ENCODE measurements at regions not wholly inside any gene's neighbourhood (a gene's known extent, or its start where the extent isn't known, plus 50 kb on each side); places are given as distances from the start of the nearest gene placed in this dataset.
"Not testable (repeated sequence)": the region's sequence is repeated elsewhere in the genome, so short reads cannot be mapped to it uniquely, and the experiment has no call there.

DNA sequence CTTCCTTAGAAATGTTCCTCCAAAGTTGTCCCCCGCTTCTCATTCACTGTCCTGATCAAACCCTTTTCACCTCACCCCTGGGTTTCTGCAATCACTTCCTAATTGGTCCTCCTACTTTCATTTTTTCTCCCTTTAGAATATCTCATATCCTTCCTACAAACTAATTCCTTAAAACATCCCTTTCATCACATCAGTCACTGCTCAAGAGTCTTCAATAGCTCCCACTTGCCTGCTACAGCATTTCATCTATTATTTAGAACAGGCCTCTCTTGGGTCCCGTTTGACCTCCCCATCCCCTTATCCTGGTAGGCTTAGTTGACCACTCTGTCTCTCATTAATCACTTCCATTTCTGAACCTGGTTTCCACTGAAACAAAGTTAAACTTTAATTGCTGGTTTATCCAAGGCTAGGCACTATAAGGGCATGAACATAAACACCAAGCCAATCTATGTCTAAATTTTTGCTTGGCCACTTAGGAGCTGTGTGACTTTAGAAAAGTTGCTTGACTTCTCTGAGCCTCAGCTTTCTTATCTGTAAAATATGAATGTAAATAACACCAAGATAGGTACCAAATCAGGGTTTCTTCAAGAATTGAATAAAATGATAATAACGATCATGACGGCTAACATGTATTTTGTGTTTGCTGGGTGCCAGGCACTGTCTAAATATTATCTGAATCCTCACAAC is 202.1 kb upstream of the WWC1 start:
- DNase-seq (ENCODE audit: insufficient read length, low spot score) (no peak), FAIRE-seq (no peak)
- no peak for TF ChIP-seq POLR2A (IDR thresholded peaks at IDR 0.05; ENCODE audit: low read depth, low read length)

DNA sequence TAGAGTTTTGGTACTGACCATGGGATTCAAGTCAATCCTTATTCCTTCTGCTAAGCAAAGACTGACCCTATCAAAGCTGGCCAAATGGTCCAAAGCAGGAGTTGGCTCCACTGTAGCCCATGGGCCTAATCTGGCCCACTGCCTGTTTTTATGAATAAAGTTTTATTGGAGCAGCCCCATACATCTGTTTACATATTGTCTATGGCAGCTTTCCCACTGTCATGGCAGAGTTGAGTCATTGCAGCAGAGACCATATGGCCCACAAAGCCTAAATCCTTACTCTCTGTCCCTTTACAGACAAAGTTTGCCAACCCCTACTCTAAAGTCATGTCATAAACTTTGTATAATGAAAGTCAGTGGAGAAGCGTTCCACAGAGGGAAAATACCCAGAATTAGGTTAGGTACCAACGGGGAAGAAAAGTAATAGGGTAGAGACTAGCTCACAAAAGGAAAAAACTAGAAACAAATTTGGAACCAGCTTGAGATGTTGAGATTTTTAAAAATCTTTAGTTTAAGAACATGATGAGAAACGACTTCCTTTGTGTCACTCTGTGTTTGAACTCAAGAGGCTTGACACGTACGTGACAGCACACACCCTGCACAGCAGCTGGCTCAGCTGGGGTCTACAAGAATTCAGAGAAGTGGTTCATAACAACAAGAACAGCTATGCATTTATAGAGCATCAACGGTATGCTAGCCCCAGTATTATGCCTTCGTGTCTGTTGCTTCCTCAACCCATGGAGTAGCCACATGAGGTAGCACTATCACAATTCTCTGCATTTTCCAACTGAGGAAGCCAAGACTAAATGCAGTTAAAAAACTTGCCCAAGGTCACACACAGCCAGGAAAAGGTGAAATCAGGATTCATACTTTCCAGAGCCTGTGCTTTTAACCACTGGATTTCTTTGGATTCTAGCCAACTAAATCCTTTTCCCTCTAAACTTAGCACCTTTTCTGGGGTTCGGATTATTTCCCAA is 198.9 kb upstream of the WWC1 start:
- no peak for FAIRE-seq
- no peak for TF ChIP-seq POLR2A (IDR thresholded peaks at IDR 0.05; ENCODE audit: low read depth, low read length)
- no peak for DNase-seq (ENCODE audit: insufficient read length, low spot score)

DNA sequence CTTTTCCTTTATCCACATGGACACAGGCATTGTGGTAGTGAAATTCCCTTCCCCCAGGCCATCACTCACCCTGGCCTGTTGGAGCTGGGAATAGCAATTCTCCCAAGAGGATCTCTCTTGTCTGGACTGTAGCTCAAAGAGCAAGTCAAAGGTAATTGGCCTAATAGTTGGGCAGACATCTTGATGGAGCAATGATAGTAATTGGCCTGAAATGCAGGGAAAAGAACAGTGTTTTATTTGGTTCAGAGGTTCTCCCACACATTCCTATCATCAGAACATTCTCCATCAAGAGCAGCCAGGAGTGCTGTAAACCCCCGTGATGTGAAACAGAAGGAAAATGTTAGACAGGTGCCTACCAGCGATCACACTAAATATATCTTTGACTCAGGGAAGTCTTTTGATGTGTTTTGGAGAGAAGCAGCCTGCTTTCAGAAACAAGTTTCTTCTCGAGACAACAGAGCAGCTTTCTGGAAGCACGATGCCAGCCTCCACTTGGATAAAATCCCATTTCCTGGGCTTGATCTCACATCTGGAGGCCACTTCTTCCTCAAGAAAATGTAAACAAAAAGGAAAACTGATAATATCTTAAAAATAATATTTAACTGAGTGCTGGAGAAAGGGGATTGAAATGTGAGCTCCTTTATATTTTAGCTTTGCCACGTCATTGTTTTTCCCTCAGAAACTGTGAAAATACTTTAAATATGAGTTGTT is 198.1 kb upstream of the WWC1 start:
- DNase-seq (ENCODE audit: insufficient read length, low spot score) (no peak), FAIRE-seq (no peak)
- TF ChIP-seq POLR2A (IDR thresholded peaks at IDR 0.05; ENCODE audit: low read depth, low read length), result no peak

DNA sequence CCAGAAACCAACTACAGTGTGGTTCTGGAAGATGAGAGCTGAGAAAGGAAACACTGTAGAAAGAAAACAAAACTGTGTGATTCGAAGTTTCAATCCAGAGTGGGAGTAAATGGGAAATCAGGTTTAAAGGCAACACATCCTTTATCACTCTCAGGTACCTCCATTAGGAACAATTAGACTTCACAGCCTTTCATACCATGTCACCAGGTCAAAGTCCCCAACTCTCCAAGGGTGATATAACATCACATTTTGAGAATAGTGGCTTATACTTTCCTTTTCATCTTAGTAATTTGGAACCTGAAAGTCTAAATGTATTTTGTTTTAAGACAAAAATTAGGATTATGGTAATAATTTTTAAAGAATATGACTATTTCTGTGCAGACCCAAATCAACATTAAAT is 194.9 kb upstream of the WWC1 start:
- no peak for DNase-seq (ENCODE audit: insufficient read length, low spot score)
- FAIRE-seq, result no peak

DNA sequence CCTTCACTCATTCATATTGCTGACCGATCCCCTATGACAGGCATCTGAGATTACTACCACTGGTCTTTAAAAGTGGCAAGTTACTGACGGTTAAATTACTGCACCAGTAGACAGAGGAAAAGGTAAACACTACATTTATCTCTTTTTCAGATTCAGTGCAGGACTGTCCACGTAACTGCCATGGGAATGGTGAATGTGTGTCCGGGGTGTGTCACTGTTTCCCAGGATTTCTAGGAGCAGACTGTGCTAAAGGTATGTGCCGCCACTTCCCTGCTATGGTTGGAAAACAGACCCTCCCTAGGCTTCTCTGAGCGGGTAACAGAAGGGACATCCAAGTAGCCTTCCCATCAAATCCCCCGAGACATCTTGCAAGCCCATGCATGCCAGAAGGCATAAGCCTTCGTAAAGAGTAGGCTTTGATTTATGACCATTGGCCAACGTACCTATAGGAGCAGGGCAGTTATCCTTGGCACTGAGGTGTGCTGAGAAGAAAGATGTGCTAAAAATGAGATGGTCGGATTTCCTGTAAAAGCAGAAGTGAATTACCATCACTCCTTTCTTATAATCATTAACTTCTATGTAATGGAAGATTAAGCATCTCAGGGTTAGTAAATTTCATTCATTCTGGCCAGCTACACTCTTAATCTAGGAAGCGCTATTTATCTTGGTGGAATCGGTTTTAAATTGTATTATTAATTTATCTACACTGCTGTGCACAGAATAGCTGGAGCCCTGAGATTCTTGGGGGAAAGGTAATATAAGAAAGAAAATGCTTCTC is 193.4 kb upstream of the WWC1 start:
- DNase-seq (ENCODE audit: insufficient read length, low spot score), result no peak
- FAIRE-seq, result no peak

More for the DNA sequence above, 194.9 kb upstream of the WWC1 start:
- no peak for TF ChIP-seq POLR2A (IDR thresholded peaks at IDR 0.05; ENCODE audit: low read depth, low read length)

DNA sequence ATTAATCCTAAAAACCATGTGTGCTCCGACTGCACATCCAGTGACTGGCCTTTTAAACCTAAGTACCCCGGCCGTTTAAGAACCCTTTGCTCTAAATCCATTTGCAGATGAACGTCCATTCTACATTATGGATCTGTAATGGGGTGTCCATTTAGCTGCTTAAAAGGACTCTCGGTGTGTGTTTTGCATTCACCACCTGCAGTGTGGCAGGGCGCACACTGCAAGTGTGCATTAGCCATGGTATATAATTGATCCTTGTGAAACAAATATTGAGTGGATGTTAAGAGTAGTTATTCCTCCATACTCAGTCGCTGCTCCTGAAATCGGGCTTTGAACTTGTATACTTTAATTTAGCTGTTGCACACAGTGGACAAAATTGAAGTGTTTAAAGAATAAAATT is 190.1 kb upstream of the WWC1 start:
- no peak for FAIRE-seq
- DNase-seq (ENCODE audit: insufficient read length, low spot score), result no peak
- no peak for TF ChIP-seq POLR2A (IDR thresholded peaks at IDR 0.05; ENCODE audit: low read depth, low read length)

More for the DNA sequence above, 193.4 kb upstream of the WWC1 start:
- TF ChIP-seq POLR2A (IDR thresholded peaks at IDR 0.05; ENCODE audit: low read depth, low read length), result no peak

DNA sequence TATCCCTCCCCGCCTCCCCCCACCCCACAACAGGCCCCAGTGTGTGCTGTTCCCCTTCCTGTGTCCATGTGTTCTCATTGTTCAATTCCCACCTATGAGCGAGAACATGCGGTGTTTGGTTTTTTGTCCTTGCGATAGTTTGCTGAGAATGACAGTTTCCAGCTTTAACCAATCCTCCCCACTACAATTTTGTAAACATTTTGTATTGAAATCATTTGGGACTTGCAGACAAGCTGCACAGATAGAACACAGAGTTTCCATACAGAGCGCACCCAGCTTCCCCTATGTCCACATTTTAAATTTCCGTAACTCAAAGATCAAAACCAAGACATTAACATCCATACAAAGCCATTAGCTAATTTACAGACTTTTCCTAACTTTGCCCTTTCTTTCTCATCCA is 188.4 kb upstream of the WWC1 start:
- FAIRE-seq, result not testable (repeated sequence)

DNA sequence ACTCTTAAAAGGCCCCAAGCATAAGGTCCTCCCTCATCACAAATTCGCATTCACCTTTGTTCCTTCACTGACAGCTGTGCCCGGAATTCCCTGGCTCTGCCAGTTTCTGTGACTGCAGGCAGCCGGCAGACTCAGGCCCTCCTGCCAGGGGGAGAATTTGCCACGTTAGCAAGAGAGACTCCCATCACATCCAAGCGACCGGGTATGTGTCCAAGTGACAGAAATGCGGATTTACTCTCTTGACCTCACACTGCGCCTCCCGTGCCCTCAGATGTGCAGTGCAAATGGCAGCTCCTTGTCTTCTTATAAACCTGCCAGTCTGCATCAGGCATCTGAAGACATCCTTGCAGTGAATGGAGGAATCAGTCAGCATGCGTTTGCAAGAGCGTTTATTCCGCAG is 187.1 kb upstream of the WWC1 start:
- FAIRE-seq (no peak), DNase-seq (ENCODE audit: insufficient read length, low spot score) (no peak)
- TF ChIP-seq POLR2A (IDR thresholded peaks at IDR 0.05; ENCODE audit: low read depth, low read length), result no peak

More for the DNA sequence above, 188.4 kb upstream of the WWC1 start:
- not testable (repeated sequence) for DNase-seq (ENCODE audit: insufficient read length, low spot score)

DNA sequence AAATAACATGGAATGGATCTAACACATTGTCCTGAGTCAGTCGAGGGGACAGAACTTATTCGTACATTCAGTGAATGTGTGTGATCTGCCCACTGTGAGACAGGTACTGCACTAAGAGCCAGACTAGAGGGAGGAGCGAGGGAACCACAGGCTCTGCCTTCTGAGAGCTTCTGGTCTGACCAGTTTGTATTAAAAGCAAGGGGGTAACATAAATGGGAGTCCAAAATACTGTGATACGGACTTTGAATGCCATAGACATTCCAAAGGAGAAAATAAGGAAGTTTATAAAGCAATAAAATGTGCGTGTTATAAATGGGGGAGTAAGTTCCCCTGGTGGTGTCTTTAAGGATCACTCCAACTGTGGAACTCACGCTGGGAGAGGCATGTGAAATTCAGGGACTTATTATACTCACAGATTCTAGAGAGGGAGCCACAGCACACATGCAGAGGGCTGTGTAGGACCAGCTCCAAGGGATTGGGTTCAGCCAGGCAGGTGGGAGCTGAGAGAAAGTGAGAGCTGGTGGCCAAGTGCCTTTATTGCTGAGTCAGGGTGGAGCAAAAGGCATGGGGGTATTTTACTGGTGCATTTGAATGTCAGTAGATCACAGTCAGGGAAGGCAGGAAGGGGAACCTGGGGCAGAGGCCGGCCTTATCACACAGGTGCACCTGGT is 186.5 kb upstream of the WWC1 start:
- FAIRE-seq (no peak), DNase-seq (ENCODE audit: insufficient read length, low spot score) (no peak)
- TF ChIP-seq POLR2A (IDR thresholded peaks at IDR 0.05; ENCODE audit: low read depth, low read length), result no peak

DNA sequence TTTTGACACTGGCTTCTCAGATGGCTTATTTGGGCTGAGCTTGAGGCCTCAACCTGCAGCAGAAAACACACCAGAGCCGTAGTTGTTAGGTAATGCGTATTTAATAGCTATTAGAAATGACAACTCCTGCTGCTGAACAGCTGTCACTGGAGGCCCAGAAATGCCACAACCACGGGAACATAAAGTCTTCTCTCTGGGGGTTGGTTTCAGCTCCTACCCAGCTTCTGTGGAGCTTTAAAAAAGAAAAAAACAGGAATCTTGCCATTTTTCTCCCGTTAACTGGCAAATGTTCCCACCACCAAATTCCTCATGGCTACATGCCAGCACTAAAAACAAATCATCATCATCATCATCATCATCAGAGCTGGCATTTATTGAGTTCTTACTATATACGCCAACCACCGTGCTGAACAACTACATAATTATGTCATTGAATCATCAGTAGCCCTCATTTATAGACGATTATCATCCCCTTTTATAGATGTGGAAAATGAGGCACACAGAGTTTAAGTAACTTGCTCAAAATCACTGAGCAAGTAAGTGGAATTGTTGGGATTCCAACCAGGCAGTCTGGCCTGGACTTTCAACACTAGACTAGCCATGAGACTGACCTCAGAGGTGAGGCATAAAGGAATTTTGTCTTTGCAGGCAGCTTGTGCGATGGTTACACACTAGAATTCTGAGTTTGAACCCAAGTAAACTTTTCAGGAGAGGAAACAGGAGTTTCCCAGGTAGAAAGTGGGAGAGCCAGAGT is 185.3 kb upstream of the WWC1 start:
- TF ChIP-seq POLR2A (IDR thresholded peaks at IDR 0.05; ENCODE audit: low read depth, low read length), result no peak
- peak; percentile 30 for DNase-seq (ENCODE audit: insufficient read length, low spot score)
- no peak for FAIRE-seq

DNA sequence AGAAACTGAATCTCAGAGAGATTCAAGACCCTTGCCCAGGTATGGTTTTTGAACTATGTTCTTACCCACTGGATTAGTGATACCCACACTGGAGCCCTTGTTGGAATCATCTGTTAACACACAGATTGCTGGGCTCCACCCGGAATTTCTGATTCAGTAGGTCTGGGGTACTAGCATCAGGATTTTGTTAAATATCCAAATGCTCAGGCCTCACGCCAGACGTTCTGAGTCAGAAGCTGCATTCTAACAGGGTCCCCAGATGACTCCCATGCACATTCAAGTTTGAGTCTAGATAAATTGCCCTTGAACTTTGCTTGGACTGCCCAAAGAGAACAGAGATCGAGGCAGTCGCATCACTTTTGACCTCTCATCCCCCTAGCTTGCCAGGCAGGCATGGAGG is 182.0 kb upstream of the WWC1 start:
- DNase-seq (ENCODE audit: insufficient read length, low spot score) (no peak), FAIRE-seq (no peak)
- no peak for TF ChIP-seq POLR2A (IDR thresholded peaks at IDR 0.05; ENCODE audit: low read depth, low read length)

DNA sequence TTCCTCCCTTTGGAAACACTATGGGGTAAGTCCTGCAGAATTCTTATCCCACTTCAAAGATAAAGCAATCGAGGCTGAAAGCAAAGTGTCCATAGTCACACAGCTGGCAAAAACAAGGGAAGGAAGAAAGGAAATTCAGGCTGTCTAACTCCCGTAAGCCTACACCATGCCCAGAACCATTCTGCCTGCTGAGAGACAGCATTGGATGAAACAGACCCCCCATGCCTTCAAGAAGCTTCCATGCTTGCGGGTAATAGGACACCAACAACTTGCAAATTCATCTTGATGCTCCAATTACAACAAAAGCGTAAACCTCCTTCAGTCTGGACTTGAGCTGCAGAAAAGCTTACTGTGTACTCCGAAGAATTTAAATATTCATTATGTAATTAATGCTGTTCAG is 181.1 kb upstream of the WWC1 start:
- TF ChIP-seq POLR2A (IDR thresholded peaks at IDR 0.05; ENCODE audit: low read depth, low read length), result no peak
- FAIRE-seq (no peak), DNase-seq (ENCODE audit: insufficient read length, low spot score) (no peak)

All from H54 (cell line).